Immature natural killer cell (primary cell): ENCODE measurements at regions not wholly inside any gene's neighbourhood (a gene's known extent, or its start where the extent isn't known, plus 50 kb on each side); places are given as distances from the start of the nearest gene placed in this dataset.

Experiments
- DNase-seq, 3 donors: peaks; one replicate each; pipeline ENCODE4 v3.0.0; 2022; ENCODE audit warnings: mixed read lengths in 1 of 3
- H3K27ac Mint-ChIP-seq, 6 donors: one replicate each; pipeline ENCODE4 v1.8.0; 2020; ENCODE audit warnings: mixed read lengths in 6 of 6, mild to moderate bottlenecking in 5 of 6, inconsistent platforms in 4 of 6, moderate library complexity in 3 of 6
- H3K27me3 Mint-ChIP-seq, 3 donors: one replicate each; pipeline ENCODE4 v1.8.0; 2020 to 2021; ENCODE audit warnings: low read depth in 3 of 3, mild to moderate bottlenecking in 3 of 3, mixed read lengths in 3 of 3, moderate library complexity in 3 of 3, inconsistent platforms in 1 of 3
- H3K36me3 Mint-ChIP-seq, 3 donors: one replicate each; pipeline ENCODE4 v1.8.0; 2020; ENCODE audit warnings: mixed read lengths in 3 of 3, inconsistent platforms in 2 of 3, mild to moderate bottlenecking in 2 of 3
- H3K4me1 Mint-ChIP-seq, 2 donors: one replicate each; pipeline ENCODE4 v1.8.0; 2020; ENCODE audit warnings: inconsistent platforms in 2 of 2, mild to moderate bottlenecking in 2 of 2, mixed read lengths in 2 of 2, moderate library complexity in 1 of 2
- H3K4me3 Mint-ChIP-seq, 5 donors: one replicate each; pipeline ENCODE4 v1.8.0; 2020; ENCODE audit warnings: mild to moderate bottlenecking in 5 of 5, mixed read lengths in 5 of 5, inconsistent platforms in 3 of 5, moderate library complexity in 3 of 5
- H3K9me3 Mint-ChIP-seq, 6 donors: one replicate each; pipeline ENCODE4 v1.8.0; 2020; ENCODE audit warnings: mild to moderate bottlenecking in 6 of 6, mixed read lengths in 6 of 6, inconsistent platforms in 4 of 6, moderate library complexity in 3 of 6

- DNase-seq = no peak
- Mint-ChIP-seq H3K27ac (peak overlapping the region in 1 of 6 donors; percentile 28), H3K4me1 (peaks cover 6 to 18% of the 10 kb centered on the region in 2 donors), H3K36me3 (peaks cover 0 to 6% (median 4%) of the 10 kb centered on the region in 3 donors), H3K27me3 (peaks cover 0 to 4% (median 3%) of the 10 kb centered on the region in 3 donors), H3K4me3 (no peak overlapping the region), H3K9me3 (no peaks in the 10 kb centered on the region)
Observed at GRCh38 chr7:36802459-36803135, 78.3 kb upstream of the AOAH start.

DNA sequence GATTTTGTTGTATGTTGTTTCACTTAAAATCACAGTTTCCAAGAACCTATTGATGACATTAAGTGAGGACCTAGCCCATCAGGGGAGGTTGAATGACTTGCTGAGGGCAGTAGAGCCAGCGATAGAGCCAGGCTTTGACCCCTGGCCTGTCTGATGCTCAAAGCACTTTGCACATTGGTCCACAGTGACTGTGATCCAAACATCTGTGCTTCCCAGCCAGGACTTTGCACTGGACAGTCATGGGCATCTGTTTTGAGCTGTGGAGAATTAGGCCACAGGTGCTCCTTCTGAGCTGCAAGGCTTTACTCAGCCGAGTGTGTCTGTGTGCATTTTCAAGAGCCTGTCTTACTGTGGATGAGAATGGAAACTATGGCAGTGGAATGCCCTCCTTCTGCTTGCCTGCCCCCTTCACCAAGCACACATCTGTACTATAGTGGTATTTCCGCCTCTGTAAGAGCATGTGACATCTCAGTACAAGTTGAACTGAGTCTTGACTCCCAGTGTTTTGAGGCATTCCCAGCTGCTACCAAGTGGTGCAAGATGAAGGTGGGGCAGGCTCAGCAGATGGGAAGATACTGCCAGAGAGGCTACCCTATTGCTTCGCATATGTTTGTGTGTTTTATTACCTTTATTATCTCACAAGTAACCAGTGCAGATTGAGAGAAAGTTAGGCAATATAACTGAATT is 72.7 kb upstream of the AOAH start:
- H3K36me3 Mint-ChIP-seq = peaks cover 0 to 20% (median 1%) of the 10 kb centered on the region in 3 donors
- DNase-seq = no peak
- no peaks in the 10 kb centered on the region for H3K9me3 Mint-ChIP-seq
- H3K4me1 Mint-ChIP-seq = peaks cover 41 to 43% of the 10 kb centered on the region in 2 donors
- H3K27ac Mint-ChIP-seq = peak overlapping the region in 4 of 6 donors; percentile 22 to 62 (median 38)
- H3K27me3 Mint-ChIP-seq = peaks cover 0 to under 1% (median 0%) of the 10 kb centered on the region in 3 donors
- H3K4me3 Mint-ChIP-seq = no peak overlapping the region

DNA sequence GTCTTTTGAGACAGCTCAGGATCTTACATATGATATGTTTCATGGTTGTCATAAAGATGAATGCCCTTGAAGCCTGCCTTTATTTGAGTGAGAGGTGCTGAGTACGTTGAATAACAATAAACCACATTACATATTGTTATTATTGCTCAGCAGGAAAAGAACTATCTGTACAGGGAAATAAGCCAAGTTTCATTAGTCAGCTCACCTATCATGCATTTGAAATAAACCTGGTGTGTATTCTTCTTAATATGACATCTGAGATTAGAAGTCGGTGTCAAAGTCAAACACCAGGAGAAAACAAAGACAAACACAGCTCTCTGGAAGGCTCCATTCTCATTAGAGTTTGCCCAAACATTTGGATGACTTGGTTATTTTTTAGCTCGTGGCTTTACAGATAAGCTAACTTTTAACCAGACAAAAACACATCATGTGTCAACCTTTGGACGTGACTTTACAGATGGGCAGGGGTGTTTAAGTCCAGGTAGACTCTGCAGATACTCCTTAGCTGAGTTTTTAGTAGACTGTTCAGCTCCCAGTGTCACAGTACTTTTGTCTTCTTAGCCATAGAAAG is 71.2 kb upstream of the AOAH start:
- no peak overlapping the region for H3K4me3 Mint-ChIP-seq
- peaks cover 0 to 2% (median 0%) of the 10 kb centered on the region in 3 donors for H3K27me3 Mint-ChIP-seq
- H3K4me1 Mint-ChIP-seq = peaks cover 55 to 57% of the 10 kb centered on the region in 2 donors
- peaks cover 0 to 23% (median 3%) of the 10 kb centered on the region in 3 donors for H3K36me3 Mint-ChIP-seq
- DNase-seq = no peak
- H3K27ac Mint-ChIP-seq = peak overlapping the region; percentile 22 to 80 (median 71)
- no peaks in the 10 kb centered on the region for H3K9me3 Mint-ChIP-seq

GRCh38 chr7:36794689-36795088 is 70.4 kb upstream of the AOAH start:
- Mint-ChIP-seq H3K4me1 (peaks cover 64 to 66% of the 10 kb centered on the region in 2 donors), H3K27ac (peak overlapping the region; percentile 39 to 80 (median 68)), H3K4me3 (no peak overlapping the region), H3K9me3 (no peaks in the 10 kb centered on the region), H3K36me3 (peaks cover 0 to 23% (median 3%) of the 10 kb centered on the region in 3 donors), H3K27me3 (peaks cover 0 to 2% (median 2%) of the 10 kb centered on the region in 3 donors)
- DNase-seq = no peak

DNA sequence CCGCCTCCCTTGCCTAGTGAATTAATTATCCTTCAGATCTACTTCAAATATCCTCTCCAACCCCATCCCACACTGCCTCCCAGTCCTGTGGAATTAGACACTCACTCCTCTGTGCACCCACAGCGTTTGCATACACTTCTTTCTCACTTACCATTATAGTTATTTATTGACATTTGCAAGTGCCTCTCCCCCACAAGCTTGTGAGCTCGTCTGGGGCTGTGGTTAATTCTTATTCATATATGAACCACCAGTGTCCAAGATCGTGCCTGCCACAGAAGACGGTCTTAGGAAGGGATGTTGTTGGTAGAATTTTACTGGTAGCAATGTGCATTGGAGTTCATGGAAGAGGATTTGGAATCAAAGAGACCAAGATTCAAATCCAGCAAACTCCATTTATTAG is 68.1 kb upstream of the AOAH start:
- H3K4me1 Mint-ChIP-seq = peaks cover 85 to 88% of the 10 kb centered on the region in 2 donors
- DNase-seq = no peak
- peak overlapping the region in 3 of 5 donors; percentile 8 to 41 (median 34) for H3K4me3 Mint-ChIP-seq
- H3K27ac Mint-ChIP-seq = peak overlapping the region; percentile 77 to 100 (median 99)
- no peaks in the 10 kb centered on the region for H3K9me3 Mint-ChIP-seq
- peaks cover 4 to 10% (median 10%) of the 10 kb centered on the region in 3 donors for H3K27me3 Mint-ChIP-seq
- H3K36me3 Mint-ChIP-seq = peaks cover 0 to 17% (median 3%) of the 10 kb centered on the region in 3 donors

DNA sequence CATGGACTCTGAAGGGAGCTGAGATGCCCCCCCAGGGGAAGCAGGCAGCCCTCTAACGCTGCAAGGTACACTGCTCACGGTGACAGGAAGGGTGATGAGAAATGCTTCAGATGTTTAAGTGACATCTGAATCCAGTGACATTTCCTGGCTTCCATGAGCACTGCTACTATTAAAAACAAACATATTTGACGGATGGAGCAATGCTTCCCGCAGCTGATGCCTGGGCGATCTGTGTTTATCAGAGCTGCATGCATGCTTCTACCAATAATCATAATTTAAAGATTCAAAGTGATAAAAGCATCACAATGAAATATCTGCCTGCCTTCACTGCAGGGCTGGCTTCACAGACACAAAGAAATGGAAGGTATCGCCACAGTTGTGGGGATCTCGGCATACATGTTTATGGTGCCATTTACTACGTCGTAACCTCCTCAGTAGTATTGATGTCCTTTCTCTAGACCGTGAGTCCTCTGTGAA is 66.1 kb upstream of the AOAH start:
- Mint-ChIP-seq H3K27ac (peak overlapping the region; percentile 97 to 100 (median 99)), H3K4me1 (peaks cover 95 to 96% of the 10 kb centered on the region in 2 donors), H3K36me3 (peaks cover 0 to 17% (median 3%) of the 10 kb centered on the region in 3 donors), H3K9me3 (no peaks in the 10 kb centered on the region), H3K27me3 (peaks cover 7 to 16% (median 10%) of the 10 kb centered on the region in 3 donors), H3K4me3 (peak overlapping the region; percentile 27 to 77 (median 54))
- DNase-seq = no peak

DNA sequence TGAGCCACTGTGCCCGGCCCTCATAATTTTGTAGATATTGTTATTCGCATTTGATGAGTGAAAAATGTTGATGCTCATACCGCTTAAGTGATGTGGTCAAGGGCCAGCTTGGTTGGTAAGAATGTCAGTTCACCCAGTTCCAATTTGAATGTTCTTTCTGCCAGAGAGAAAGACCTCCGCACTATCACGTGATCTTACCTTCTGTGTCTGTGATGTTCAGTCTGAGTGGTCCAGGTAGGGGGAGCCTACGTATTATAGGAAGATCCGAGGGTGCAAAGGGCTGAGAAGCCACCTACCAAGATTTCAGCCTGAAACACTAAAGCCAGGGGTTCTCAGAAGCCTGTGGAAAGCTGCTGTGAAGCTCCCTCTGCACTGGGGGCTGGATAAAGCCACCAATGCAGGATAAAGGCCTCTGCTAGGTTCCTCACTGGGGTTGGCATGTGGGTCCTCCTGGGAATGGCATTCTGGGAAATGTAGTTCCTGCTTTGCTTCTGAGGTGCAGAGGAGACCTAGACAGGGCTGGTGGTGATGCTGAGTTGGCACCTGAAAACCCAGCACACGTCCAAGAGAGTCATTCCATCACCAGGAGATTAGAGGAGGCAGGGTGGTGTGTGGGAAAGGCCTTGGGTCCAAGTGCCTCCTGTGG is 64.7 kb upstream of the AOAH start:
- peaks cover 12 to 24% (median 18%) of the 10 kb centered on the region in 3 donors for H3K27me3 Mint-ChIP-seq
- H3K27ac Mint-ChIP-seq = peak overlapping the region; percentile 97 to 100 (median 99)
- H3K4me1 Mint-ChIP-seq = peaks cover 94 to 97% of the 10 kb centered on the region in 2 donors
- peak overlapping the region; percentile 27 to 77 (median 54) for H3K4me3 Mint-ChIP-seq
- DNase-seq = peak in 1 of 3 donors; percentile 39
- peaks cover 0 to 12% (median 3%) of the 10 kb centered on the region in 3 donors for H3K36me3 Mint-ChIP-seq
- H3K9me3 Mint-ChIP-seq = peaks cover 0 to 1% (median 0%) of the 10 kb centered on the region in 6 donors

GRCh38 chr7:36787933-36788378 is 63.7 kb upstream of the AOAH start:
- Mint-ChIP-seq H3K4me3 (peak overlapping the region; percentile 27 to 77 (median 54)), H3K27me3 (peaks cover 12 to 24% (median 18%) of the 10 kb centered on the region in 3 donors), H3K4me1 (peaks cover 92 to 99% of the 10 kb centered on the region in 2 donors), H3K9me3 (peaks cover 0 to 1% (median 0%) of the 10 kb centered on the region in 6 donors), H3K27ac (peak overlapping the region; percentile 97 to 100 (median 99)), H3K36me3 (peaks cover 0 to 12% (median 3%) of the 10 kb centered on the region in 3 donors)
- peak; percentile 83 to 86 (median 85) for DNase-seq

- Mint-ChIP-seq H3K4me1 (peaks cover 93 to 99% of the 10 kb centered on the region in 2 donors), H3K27me3 (peaks cover 17 to 34% (median 22%) of the 10 kb centered on the region in 3 donors), H3K36me3 (peaks cover 0 to 5% (median 4%) of the 10 kb centered on the region in 3 donors), H3K27ac (peak overlapping the region; percentile 97 to 99 (median 99)), H3K9me3 (peaks cover 0 to 5% (median 0%) of the 10 kb centered on the region in 6 donors), H3K4me3 (peak overlapping the region; percentile 71 to 86 (median 81))
- DNase-seq = peak; percentile 95
Observed at GRCh38 chr7:36784991-36785940, 61.0 kb upstream of the AOAH start.

DNA sequence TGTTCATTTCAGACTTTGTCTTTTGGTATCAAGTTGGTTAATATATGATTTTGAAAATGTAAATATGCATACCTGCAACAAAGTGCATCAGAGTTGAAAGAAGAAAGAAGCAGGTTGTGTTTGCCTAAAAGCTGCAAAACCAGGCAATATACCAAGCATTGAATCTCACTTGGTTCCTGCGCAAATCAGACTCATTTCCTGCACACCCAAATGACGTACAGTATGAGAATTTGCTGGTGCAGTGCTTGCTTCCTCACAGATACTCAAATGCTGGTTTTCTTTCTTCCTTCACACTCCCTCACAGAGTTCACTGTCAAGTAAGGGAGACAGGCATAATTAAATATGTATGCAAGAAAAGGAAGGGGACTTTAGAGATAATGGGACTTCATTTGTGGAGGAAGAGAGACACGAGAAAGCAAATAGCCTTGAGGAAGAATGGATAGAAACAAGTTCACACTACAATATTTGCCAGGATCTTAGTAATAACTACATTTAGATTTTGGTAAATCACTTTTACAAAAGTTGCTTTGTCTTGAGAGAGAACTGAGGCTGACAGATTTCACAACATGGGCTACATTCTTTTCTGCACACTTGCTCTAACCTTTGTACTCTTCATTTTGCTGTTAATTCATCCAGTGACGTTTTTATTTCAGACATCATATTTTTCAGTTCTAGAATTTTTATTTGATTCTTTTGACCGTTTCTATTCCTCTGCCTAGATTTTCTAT is 56.9 kb upstream of the AOAH start:
- DNase-seq = peak; percentile 73 to 84 (median 79)
- peaks cover 0 to 10% (median 9%) of the 10 kb centered on the region in 3 donors for H3K36me3 Mint-ChIP-seq
- H3K9me3 Mint-ChIP-seq = peaks cover 0 to 5% (median 0%) of the 10 kb centered on the region in 6 donors
- H3K27ac Mint-ChIP-seq = peak overlapping the region; percentile 97 to 99 (median 99)
- peaks cover 19 to 38% (median 27%) of the 10 kb centered on the region in 3 donors for H3K27me3 Mint-ChIP-seq
- H3K4me3 Mint-ChIP-seq = peak overlapping the region; percentile 49 to 89 (median 77)
- H3K4me1 Mint-ChIP-seq = peaks cover 95 to 99% of the 10 kb centered on the region in 2 donors

DNA sequence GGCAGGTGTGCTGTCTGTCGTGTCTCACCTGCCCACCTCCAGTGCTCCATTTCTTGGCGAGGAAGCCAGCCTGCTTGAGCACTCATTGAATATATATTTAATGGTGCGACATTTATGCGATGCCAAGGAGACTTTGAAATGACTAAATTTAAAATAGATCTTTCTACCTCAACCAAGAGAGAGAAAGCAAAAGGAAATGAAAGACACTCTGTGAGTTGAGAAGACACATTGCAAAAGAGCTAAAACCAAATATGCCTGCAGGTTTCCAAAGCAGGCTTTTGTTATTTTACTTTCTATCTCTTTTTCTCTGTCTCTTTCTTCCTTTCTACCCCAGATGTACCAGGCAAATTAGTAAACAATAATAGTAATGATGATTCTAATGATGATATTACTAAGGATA is 53.6 kb upstream of the AOAH start:
- peak overlapping the region; percentile 97 to 99 (median 99) for H3K27ac Mint-ChIP-seq
- H3K4me3 Mint-ChIP-seq = peak overlapping the region; percentile 83 to 89 (median 87)
- H3K4me1 Mint-ChIP-seq = peaks cover 94 to 97% of the 10 kb centered on the region in 2 donors
- peak; percentile 44 to 55 (median 52) for DNase-seq
- H3K36me3 Mint-ChIP-seq = peaks cover 0 to 13% (median 10%) of the 10 kb centered on the region in 3 donors
- peaks cover 0 to 5% (median 0%) of the 10 kb centered on the region in 6 donors for H3K9me3 Mint-ChIP-seq
- peaks cover 10 to 30% (median 20%) of the 10 kb centered on the region in 3 donors for H3K27me3 Mint-ChIP-seq
